ENCODE measurements at regions not wholly inside any gene's neighbourhood (a gene's known extent, or its start where the extent isn't known, plus 50 kb on each side); places are given as distances from the start of the nearest gene placed in this dataset.

DNA sequence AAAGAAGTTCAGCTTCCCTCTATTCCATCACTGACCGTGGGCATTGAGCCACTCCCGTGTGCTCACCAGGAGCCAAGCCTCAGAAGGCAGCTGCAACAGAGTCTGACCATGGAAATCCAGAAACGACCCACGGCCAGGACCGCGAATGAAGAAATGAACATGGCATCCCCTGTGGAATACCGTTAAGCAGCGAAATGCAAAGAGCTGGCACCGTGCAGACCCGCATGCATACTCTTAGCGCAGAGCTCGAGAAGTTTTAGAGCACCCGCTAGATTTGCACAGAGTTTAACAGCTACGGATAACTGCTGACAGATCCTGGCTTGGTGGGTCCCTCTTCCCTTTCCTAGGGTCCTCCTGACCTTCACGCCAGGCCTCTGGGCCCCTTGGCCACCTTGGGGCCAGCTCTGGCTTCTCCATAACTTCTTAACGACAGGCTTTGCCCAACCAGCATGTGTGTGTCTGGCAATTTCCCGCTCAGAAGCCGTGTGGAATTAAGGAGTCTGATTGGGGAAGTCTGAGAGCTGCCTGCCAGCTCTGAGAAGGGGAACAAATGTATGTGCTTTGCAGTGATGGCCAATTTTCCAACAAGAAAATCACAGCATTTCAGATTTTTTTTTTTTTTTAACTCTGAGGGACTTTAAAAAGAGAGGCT is 75.3 kb upstream of the COL5A1 start:
- H3K4me3 ChIP-seq (ENCODE audit: extremely low read depth in 1 of 4, insufficient read depth in 2 of 4, low read depth in 3 of 4, low read length in 4 of 4): no peak overlapping the region
- no peak overlapping the region for H3K4me2 ChIP-seq (ENCODE audit: insufficient read depth in 1 of 2, low read depth in 2 of 2, low read length in 2 of 2)
- POLR2A ChIA-PET (ENCODE audit: partially characterized antibody): no interaction called here

More for the DNA sequence above, 75.3 kb upstream of the COL5A1 start:
- peaks cover 0 to 3% of the 10 kb centered on the region in 2 experiments; a peak in 1 of 4 replicates for H3K9me3 ChIP-seq (ENCODE audit: insufficient read depth in 2 of 2, low read depth in 1 of 2, low read length in 1 of 2)
- H2BK5ac ChIP-seq (ENCODE audit: low read depth, low read length): no peak overlapping the region
- H3K9ac ChIP-seq (replicated peaks in 1 of 4; ENCODE audit: extremely low read depth in 1 of 4, low read depth in 3 of 4, low read length in 3 of 4): no peak overlapping the region
- H4K91ac ChIP-seq (replicated peaks; ENCODE audit: insufficient read length, low read length): no peak overlapping the region
- no peaks in the 10 kb centered on the region for H3K23me2 ChIP-seq (ENCODE audit: low read depth, low read length)
- H2BK20ac ChIP-seq (ENCODE audit: low read length): no peak overlapping the region
- no peak overlapping the region for H2BK12ac ChIP-seq (ENCODE audit: low read depth, low read length)
- no peak overlapping the region for H2AFZ ChIP-seq (ENCODE audit: low read length)
- no peak overlapping the region for H3K56ac ChIP-seq (replicated peaks; ENCODE audit: insufficient read length, low read depth, low read length)
- H3K27me3 ChIP-seq (replicated peaks in 1 of 4; ENCODE audit: control insufficient read depth in 3 of 4, extremely low read depth in 1 of 4, insufficient read depth in 3 of 4, low read length in 3 of 4): no peaks in the 10 kb centered on the region
- H2BK15ac ChIP-seq (ENCODE audit: low read length): no peak overlapping the region
- no peaks in the 10 kb centered on the region for H4K20me1 ChIP-seq (replicated peaks in 1 of 2; ENCODE audit: control insufficient read depth in 1 of 2, insufficient read depth in 2 of 2, low read length in 2 of 2)
- H2AK5ac ChIP-seq (ENCODE audit: low read depth, low read length): no peak overlapping the region
- WGBS, 2 experiments (ENCODE audit: extremely low coverage in 1 of 2, insufficient coverage in 1 of 2, insufficient read length in 1 of 2, insufficient replicate concordance in 2 of 2, low coverage in 1 of 2, low lambda C conversion rate in 2 of 2, missing lambda C conversion rate in 1 of 2): 95% methylated on average over 18 of the region's 18 CpGs; no CpG with 5 or more reads in 1 of the 2 experiments
- DNase-seq (ENCODE audit: low read depth in 1 of 2, low spot score in 2 of 2) (peak in 1 of 2 experiments; percentile 26), FAIRE-seq (no peak)
- no peaks in the 10 kb centered on the region for H3K79me1 ChIP-seq (ENCODE audit: low read depth, low read length)
- no peak overlapping the region for H2BK120ac ChIP-seq (replicated peaks; ENCODE audit: low read depth, low read length)
- CTCF ChIA-PET (ENCODE audit: partially characterized antibody): interaction anchor here (0.6 to 1.1 kb wide), 3 partner anchors 11 to 1604 kb away, joined by 3 to 4 read pairs (median 3); no protein-coding TSS in a partner anchor
- H3K18ac ChIP-seq (ENCODE audit: extremely low read depth, low read length): no peak overlapping the region
- no peak overlapping the region for H3K14ac ChIP-seq (ENCODE audit: insufficient read length)
- H3K36me3 ChIP-seq (ENCODE audit: control insufficient read depth in 2 of 4, insufficient read depth in 4 of 4, low read length in 3 of 4): no peaks in the 10 kb centered on the region
- H3K4me1 ChIP-seq (replicated peaks in 1 of 4; ENCODE audit: control insufficient read depth in 3 of 4, insufficient read depth in 4 of 4, low read length in 3 of 4): no peaks in the 10 kb centered on the region
- H4K5ac ChIP-seq (ENCODE audit: insufficient read length, low read depth, low read length): no peak overlapping the region
- TF ChIP-seq CREB1 (IDR thresholded peaks at IDR 0.05) (no peak), HDAC6 (IDR thresholded peaks at IDR 0.05; ENCODE audit: low read depth, low read length) (no peak)
- TF ChIP-seq, protein P1, sequence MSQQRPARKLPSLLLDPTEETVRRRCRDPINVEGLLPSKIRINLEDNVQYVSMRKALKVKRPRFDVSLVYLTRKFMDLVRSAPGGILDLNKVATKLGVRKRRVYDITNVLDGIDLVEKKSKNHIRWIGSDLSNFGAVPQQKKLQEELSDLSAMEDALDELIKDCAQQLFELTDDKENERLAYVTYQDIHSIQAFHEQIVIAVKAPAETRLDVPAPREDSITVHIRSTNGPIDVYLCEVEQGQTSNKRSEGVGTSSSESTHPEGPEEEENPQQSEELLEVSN (IDR thresholded peaks at IDR 0.05): 0 out of 2 replicates have a peak, but pooled peaks have one; percentile 19
- no peak overlapping the region for H3K4ac ChIP-seq (replicated peaks; ENCODE audit: insufficient read length, low read depth, low read length)
- no peaks in the 10 kb centered on the region for H3K79me2 ChIP-seq (ENCODE audit: control insufficient read depth in 1 of 2, insufficient read depth in 2 of 2, low read length in 2 of 2)
- no peak overlapping the region for H3K27ac ChIP-seq (ENCODE audit: low read depth, low read length)
- H3K23ac ChIP-seq (ENCODE audit: insufficient read length): no peak overlapping the region
- H4K8ac ChIP-seq (ENCODE audit: extremely low read depth, insufficient read depth, low read length): no peak overlapping the region
